Sigmoid colon (tissue), 4 donors: ENCODE measurements at regions not wholly inside any gene's neighbourhood (a gene's known extent, or its start where the extent isn't known, plus 50 kb on each side); places are given as distances from the start of the nearest gene placed in this dataset.

Experiments
- EP300 ChIP-seq, 4 donors: sonication (generic); formaldehyde crosslinking; IDR thresholded peaks; one replicate each; pipeline ENCODE4 v1.6.1; 2017; ENCODE audit warnings: antibody characterized with exemption in 4 of 4
- POLR2A ChIP-seq, 2 donors: fragments of 450-650 bp; IDR thresholded peaks; one replicate each; pipeline ENCODE4 v1.6.1; 2016; ENCODE audit warnings: antibody characterized with exemption in 2 of 2, mild to moderate bottlenecking in 2 of 2, moderate library complexity in 2 of 2
- POLR2AphosphoS5 ChIP-seq, 4 donors: sonication (generic); formaldehyde crosslinking; IDR thresholded peaks; one replicate each; pipeline ENCODE4 v1.6.1; 2017; ENCODE audit warnings: antibody characterized with exemption in 4 of 4
- TF ChIP-seq, protein P1 (sequence below), 4 experiments: fragments of 450-650 bp in 3 of 4; fragments of 200-600 bp in 1 of 4; IDR thresholded peaks; one replicate each; pipeline ENCODE4 v1.5.1; 2016 to 2019; ENCODE audit warnings: antibody characterized with exemption in 4 of 4, mild to moderate bottlenecking in 3 of 4, moderate library complexity in 2 of 4

DNA sequence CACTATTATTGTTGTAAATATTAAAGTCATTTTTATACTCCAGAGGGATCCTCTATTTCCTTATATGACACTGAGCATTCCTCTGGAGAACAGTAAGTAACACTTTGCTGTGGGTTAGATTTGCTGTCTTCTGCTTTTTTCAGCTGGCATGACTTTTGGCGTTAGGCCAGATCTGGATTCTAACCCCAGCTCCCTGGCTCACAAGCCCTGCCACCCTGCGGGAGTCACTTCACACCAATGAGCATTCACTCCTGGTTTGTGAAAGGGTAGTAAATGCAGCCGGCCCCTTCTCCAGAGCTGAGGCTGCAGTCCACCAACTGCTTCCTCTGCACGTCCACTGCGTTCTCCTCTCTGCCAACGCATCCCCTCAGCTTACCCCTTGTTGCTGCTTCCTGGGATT lies 373.8 kb upstream of the RAB6C start:
- TF ChIP-seq, protein P1, sequence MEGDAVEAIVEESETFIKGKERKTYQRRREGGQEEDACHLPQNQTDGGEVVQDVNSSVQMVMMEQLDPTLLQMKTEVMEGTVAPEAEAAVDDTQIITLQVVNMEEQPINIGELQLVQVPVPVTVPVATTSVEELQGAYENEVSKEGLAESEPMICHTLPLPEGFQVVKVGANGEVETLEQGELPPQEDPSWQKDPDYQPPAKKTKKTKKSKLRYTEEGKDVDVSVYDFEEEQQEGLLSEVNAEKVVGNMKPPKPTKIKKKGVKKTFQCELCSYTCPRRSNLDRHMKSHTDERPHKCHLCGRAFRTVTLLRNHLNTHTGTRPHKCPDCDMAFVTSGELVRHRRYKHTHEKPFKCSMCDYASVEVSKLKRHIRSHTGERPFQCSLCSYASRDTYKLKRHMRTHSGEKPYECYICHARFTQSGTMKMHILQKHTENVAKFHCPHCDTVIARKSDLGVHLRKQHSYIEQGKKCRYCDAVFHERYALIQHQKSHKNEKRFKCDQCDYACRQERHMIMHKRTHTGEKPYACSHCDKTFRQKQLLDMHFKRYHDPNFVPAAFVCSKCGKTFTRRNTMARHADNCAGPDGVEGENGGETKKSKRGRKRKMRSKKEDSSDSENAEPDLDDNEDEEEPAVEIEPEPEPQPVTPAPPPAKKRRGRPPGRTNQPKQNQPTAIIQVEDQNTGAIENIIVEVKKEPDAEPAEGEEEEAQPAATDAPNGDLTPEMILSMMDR (IDR thresholded peaks at IDR 0.05), result no peak
- TF ChIP-seq POLR2A (IDR thresholded peaks at IDR 0.05), result no peak
- no peak for TF ChIP-seq POLR2AphosphoS5 (IDR thresholded peaks at IDR 0.05)
- TF ChIP-seq EP300 (IDR thresholded peaks at IDR 0.05), result no peak
